Mesodermal cell (in vitro differentiated cells): ENCODE measurements at regions not wholly inside any gene's neighbourhood (a gene's known extent, or its start where the extent isn't known, plus 50 kb on each side); places are given as distances from the start of the nearest gene placed in this dataset.
A peak's percentile ranks its signal among the peaks of the same experiment; 100 is the strongest.

Source experiments
- H3K27ac ChIP-seq: 2 replicates; pipeline ENCODE4 v1.7.0; 2013; ENCODE audit warnings: mild to moderate bottlenecking, low read depth, low read length, moderate library complexity; ENCODE audit not compliant: severe bottlenecking
- H3K36me3 ChIP-seq: 2 replicates; pipeline ENCODE4 v1.7.1; 2013; ENCODE audit warnings: mild to moderate bottlenecking, low read length, moderate library complexity; ENCODE audit not compliant: control insufficient read depth, insufficient read depth
- H3K4me1 ChIP-seq: one replicate; pipeline ENCODE4 v1.7.1; 2013; ENCODE audit warnings: mild to moderate bottlenecking, low read length; ENCODE audit not compliant: insufficient read depth, control insufficient read depth, poor library complexity, severe bottlenecking
- H3K4me3 ChIP-seq: 2 replicates; pipeline ENCODE4 v1.7.0; 2013; ENCODE audit warnings: low read length, control low read depth, mild to moderate bottlenecking; ENCODE audit not compliant: insufficient read depth, poor library complexity, severe bottlenecking; ENCODE audit errors: extremely low read depth
- H3K9me3 ChIP-seq: 2 replicates; pipeline ENCODE4 v1.7.1; 2013; ENCODE audit warnings: mild to moderate bottlenecking, low read length, moderate library complexity; ENCODE audit not compliant: control insufficient read depth
- WGBS, 2 experiments: methylation state at CpG; one replicate each; pipeline ENCODE4 v1.1.5; 2013; ENCODE audit warnings: missing lambda C conversion rate in 2 of 2; ENCODE audit not compliant: insufficient coverage in 2 of 2; 5-methylcytosine and 5-hydroxymethylcytosine counted together

DNA sequence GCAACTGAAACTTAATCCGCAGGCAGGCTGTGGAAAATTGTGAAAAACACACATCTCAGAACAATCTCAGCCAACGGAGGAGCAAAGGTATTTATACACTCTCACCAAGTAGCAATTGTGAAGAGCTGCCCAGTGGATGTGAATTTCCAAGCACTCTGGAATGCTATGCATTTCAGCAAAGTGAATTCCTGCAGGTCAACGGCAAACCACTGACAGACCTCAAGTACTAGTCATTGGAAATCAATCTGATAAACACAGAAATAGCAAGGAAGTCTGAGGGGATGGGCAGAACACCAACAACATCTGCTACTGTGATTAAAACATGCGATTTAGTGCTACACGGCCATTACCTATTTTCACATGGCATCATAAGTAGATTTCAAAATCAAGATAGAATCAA lies 429.1 kb downstream of the HTR1B start:
- H3K27ac ChIP-seq, result peak overlapping the region; percentile 91

DNA sequence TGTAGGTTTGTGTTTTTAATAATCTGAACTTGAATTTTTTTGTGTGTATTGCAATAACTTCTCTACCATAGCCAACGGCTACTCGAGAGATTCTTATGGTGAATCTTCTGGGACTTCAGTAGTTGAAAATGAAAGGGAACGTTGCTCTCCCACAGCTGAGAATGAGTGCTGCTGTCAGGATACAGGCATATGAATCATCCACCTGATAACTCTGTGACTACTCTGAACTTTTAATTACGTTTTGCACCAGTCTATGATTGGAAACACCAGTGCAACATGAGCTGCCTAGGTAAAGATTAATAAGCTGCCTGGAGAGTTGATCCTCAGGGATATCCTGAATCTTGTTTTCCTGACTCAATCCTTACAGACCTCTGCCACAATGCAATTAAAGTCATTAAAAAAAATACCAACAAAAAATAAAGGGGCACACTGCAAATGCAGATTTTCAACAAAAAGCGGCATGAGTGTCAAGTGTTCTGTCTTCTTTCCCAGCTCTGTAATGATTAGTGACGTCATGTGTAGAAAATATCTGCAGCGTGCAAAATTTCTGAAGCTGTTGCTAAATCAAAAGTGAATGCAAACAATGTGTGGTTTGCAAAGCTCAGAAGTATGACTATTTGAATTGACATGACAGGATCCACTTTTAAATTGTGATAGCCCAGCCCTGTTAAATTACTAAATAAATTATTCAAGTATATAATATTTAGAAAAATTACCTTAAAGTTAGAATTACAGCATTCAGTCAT lies 432.2 kb downstream of the HTR1B start:
- no peaks in the 10 kb centered on the region for H3K9me3 ChIP-seq
- WGBS, 2 experiments, result 82 to 91% methylated on average over 5 of the region's 7 CpGs
- no peak overlapping the region for H3K27ac ChIP-seq
- H3K4me3 ChIP-seq, result no peak overlapping the region
- H3K36me3 ChIP-seq, result no peaks in the 10 kb centered on the region
- H3K4me1 ChIP-seq, result peaks cover 12% of the 10 kb centered on the region

More for the DNA sequence above, 429.1 kb downstream of the HTR1B start:
- Histone ChIP-seq H3K4me3 (no peak overlapping the region), H3K4me1 (peaks cover 19% of the 10 kb centered on the region), H3K9me3 (peaks cover 4% of the 10 kb centered on the region), H3K36me3 (no peaks in the 10 kb centered on the region)
- WGBS, 2 experiments, result 36 to 43% methylated on average over 1 to 2 of the region's 5 CpGs

DNA sequence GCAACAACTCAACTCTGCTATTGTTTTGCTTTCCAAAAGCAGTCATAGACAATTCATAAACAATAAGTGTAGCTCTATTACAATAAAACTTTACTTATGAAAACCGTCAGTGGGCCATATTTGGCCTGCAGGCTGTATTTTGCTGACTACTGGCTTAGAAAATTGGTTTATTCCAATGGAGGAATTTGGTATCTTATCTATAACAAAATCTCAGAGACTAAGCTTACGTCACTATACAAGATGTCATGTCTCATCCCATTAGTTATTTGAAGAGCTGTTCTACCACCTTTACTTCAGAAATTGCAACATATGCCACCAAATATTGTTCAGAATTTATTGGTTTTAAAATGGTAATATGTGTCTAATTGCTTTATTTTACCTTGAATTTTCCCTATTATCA lies 436.9 kb downstream of the HTR1B start:
- WGBS, 2 experiments, result no CpG with 5 or more reads among the region's 2 CpGs
- H3K9me3 ChIP-seq, result no peaks in the 10 kb centered on the region
- H3K36me3 ChIP-seq, result no peaks in the 10 kb centered on the region
- H3K4me3 ChIP-seq, result no peak overlapping the region
- H3K27ac ChIP-seq, result no peak overlapping the region
- peaks cover 3% of the 10 kb centered on the region for H3K4me1 ChIP-seq

DNA sequence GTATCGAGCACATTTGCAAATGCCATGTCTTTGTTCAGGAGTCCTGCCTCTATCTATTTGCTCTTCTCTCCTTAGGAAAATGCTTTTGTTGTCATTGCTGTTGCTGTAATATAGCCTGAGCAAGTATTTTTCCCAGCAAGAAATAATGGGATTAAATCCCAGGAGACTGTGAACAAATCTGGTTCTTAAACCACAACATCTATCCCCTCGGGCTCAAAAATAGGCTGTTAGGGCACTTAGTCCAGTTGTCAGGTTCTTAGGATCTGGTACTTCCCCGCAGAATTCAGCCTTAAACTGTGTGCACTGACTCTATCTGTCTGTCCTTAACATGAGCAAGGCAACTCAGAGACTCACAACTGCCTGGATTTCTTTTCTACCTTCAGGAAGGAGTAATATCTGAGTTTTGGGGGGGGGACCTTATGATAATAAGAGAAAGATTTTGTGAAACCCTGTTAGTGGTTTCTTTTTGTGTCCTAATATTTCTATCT lies 437.5 kb downstream of the HTR1B start:
- WGBS, 2 experiments, result 82 to 95% methylated on average over 2 of the region's 3 CpGs
- no peaks in the 10 kb centered on the region for H3K36me3 ChIP-seq
- H3K27ac ChIP-seq, result no peak overlapping the region
- peaks cover 3% of the 10 kb centered on the region for H3K4me1 ChIP-seq
- H3K4me3 ChIP-seq, result no peak overlapping the region
- H3K9me3 ChIP-seq, result no peaks in the 10 kb centered on the region

DNA sequence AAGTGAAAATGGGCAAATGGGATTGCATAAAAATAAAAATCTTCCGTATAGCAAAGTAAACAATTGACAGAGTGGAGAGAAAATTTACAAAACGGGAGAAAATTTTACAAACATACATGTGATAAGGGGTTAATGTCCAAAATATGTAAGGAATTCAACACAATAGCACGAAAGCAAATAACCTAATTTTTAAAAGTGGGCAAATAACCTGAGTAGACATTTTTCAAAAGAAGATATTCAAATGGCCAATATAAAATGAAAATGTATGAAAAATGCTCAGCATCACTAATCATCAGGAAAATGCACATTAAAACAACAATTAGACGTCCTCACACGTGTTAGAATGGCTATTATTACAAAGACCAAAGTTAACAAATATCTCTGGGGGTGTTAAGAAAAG lies 441.5 kb downstream of the HTR1B start:
- H3K4me3 ChIP-seq, result no peak overlapping the region
- no peaks in the 10 kb centered on the region for H3K36me3 ChIP-seq
- H3K9me3 ChIP-seq, result no peaks in the 10 kb centered on the region
- no peak overlapping the region for H3K27ac ChIP-seq
- WGBS, 2 experiments, result no CpG with 5 or more reads among the region's 5 CpGs
- no peaks in the 10 kb centered on the region for H3K4me1 ChIP-seq

DNA sequence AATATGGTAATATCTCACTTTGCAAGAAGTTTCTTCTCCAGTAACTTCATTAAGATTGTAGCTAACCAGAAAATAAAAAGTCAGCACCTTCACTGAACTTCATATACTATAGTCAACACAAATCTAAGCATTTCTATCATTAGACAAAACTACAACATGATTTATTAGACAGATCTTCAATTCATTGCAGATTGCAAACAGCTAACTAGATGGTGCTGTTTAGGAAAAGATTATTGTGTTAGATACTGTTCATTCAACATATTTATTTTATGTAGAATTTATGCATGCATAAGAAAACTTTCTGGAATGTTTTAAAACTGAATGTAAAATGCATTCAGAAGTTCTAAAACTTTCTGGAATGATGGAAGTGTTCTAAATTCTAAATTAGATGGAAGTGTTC lies 442.1 kb downstream of the HTR1B start:
- Histone ChIP-seq H3K4me1 (no peaks in the 10 kb centered on the region), H3K27ac (no peak overlapping the region), H3K36me3 (no peaks in the 10 kb centered on the region), H3K9me3 (no peaks in the 10 kb centered on the region), H3K4me3 (no peak overlapping the region)

DNA sequence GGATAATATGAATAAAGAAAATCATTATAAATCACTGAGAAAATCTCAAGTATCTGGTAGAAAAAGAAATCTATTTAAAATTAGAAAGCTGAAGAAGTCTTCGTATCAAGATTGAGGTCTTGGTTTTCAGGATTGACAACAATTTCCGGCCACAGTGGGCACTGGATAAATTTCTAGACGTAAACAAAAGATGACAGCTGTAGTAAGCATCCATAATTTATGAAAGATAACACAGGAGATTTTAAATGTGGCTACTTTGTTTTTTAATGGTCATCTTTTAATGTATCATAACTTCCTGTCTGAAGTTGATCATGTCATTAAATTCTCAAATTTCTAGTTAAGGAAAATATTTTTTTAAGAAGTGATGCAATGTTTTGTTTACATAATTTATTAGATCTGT lies 444.2 kb downstream of the HTR1B start:
- WGBS, 2 experiments, result 85 to 100% methylated on average over 1 to 3 of the region's 3 CpGs
- Histone ChIP-seq H3K36me3 (no peaks in the 10 kb centered on the region), H3K4me3 (no peak overlapping the region), H3K9me3 (no peaks in the 10 kb centered on the region), H3K4me1 (no peaks in the 10 kb centered on the region), H3K27ac (no peak overlapping the region)

DNA sequence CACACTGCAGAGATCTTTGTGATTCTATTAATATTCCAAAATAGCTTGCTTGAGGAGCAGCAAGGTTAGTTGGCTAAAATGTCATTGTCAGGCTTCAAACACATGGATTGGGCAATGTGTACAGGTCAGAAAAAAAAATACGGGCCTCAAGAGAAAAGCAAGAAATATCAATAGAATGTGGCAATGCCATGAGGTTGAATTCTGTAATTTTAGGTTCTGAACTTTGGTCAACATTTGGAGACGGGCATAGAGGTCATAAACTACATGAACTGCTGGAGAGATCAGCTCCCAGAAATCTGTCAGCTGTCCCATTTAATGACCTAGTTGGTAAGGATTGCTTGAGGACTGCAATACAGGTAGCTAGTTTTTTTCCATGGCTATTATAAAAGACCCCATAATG lies 445.8 kb downstream of the HTR1B start:
- Histone ChIP-seq H3K4me3 (no peak overlapping the region), H3K36me3 (no peaks in the 10 kb centered on the region)
- 80 to 89% methylated on average over 1 to 2 of the region's 2 CpGs for WGBS, 2 experiments

DNA sequence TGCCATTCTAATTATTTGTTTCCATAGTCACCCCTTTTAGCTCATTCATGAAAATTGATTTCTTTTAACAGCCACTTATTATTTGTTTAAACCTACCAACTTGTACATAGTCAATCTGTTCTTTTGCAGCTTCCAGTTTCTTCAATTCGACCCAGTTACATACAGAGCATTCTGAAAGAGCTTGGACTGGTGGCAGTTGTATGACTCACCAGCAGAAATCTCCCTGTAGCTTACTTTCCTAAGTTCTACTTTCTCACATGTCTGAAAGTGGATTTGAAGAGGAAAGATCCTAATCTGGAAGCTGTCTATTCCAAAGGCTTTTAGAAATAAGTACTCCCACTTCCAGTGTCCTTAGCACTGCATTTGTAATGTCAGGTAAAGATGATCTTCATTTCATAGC lies 447.9 kb downstream of the HTR1B start:
- no peak overlapping the region for H3K27ac ChIP-seq
- no peaks in the 10 kb centered on the region for H3K4me1 ChIP-seq
- H3K36me3 ChIP-seq, result no peaks in the 10 kb centered on the region
- peaks cover 15% of the 10 kb centered on the region for H3K9me3 ChIP-seq
- no peak overlapping the region for H3K4me3 ChIP-seq
- 88% methylated on average over 1 of the region's 1 CpG; no CpG with 5 or more reads in 1 of the 2 experiments for WGBS, 2 experiments

More for the DNA sequence above, 445.8 kb downstream of the HTR1B start:
- no peak overlapping the region for H3K27ac ChIP-seq
- no peaks in the 10 kb centered on the region for H3K4me1 ChIP-seq
- no peaks in the 10 kb centered on the region for H3K9me3 ChIP-seq

DNA sequence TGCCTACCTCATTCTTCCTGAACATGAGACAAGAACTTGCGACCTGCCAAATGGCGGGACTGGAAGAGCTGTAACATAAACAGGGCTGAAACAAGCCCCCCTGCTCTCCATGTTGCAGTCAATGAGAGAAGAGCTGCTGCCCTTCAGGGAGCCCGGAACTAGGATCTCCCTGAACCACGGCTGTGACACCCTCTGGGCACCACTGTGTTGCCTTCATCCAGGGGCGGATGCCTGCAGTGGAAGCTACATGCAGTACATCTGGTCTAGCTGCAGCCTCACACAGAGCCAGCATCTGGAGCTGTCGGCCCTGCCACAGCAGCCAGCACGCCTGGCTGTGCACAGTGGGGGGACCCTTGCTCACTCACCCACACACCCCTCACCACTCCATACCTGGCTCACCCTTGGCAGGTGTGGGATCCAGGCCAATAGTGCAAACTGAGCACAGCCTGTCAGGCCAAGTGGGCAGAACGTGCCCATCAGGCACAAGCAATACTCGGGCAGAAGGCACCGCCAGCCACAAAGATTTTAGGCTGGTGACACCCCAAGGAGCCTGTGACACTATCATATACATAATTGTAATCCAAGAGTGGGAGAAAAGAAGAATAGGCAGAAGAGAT lies 451.3 kb downstream of the HTR1B start:
- 89 to 96% methylated on average over 5 to 7 of the region's 10 CpGs for WGBS, 2 experiments
- no peaks in the 10 kb centered on the region for H3K36me3 ChIP-seq
- no peak overlapping the region for H3K4me3 ChIP-seq

DNA sequence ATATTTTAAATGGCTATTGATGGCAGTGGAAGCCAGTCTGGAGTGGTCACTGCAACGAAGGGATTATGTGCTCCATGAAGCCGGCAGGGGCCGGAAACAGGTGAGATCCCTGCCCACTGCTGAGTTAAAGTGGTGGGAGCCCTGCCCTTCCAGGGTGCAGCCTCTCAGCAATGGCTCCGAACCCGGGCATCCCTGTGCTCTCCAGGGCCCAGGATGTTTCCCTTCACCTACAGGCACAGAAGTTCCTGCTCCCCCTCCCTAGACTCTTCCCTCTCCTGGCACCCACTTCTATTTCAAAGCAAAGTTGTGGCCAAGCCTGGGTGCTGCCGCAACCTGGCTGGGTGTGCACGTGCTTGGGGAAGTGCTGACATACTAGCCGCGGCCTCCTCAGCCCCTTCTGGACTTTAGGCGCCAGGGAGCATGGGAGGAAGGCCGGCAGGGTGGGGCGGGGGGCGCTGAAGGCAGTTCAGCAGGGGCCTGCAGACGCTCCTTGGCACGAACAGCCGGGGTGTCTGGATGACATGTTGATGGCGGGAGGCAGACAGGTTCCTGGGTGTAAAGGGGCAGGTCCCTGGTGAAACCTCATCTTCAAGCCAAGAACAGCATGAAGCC lies 452.3 kb downstream of the HTR1B start:
- Histone ChIP-seq H3K4me1 (no peaks in the 10 kb centered on the region), H3K9me3 (peaks cover 15% of the 10 kb centered on the region), H3K4me3 (no peak overlapping the region), H3K27ac (no peak overlapping the region), H3K36me3 (no peaks in the 10 kb centered on the region)
- WGBS, 2 experiments, result 91 to 98% methylated on average over 12 to 15 of the region's 17 CpGs

More for the DNA sequence above, 451.3 kb downstream of the HTR1B start:
- Histone ChIP-seq H3K9me3 (peaks cover 15% of the 10 kb centered on the region), H3K4me1 (no peaks in the 10 kb centered on the region), H3K27ac (no peak overlapping the region)
